GM12878 (cell line): ENCODE measurements at regions not wholly inside any gene's neighbourhood (a gene's known extent, or its start where the extent isn't known, plus 50 kb on each side); places are given as distances from the start of the nearest gene placed in this dataset.

Experiments
- ATAC-seq: fragments of 200-7000 bp; cut with Tn5 transposase; 3 replicates; pipeline ENCODE4 v1.9.1; 2020; ENCODE audit warnings: mild to moderate bottlenecking, moderate library complexity
- BruUV-seq: library from RNA; stranded (reverse); fragments of 400-500 nt; replicated peaks from 2 replicates; lab custom pipeline; 2021; lab: Mats Ljungman, UMichigan
- CTCF ChIA-PET: fragments of 300-600 bp; sonication (Branson Sonifier 250); formaldehyde crosslinking; extraction: SDS; loops from one replicate; lab custom pipeline; 2021; ENCODE audit warnings: inconsistent platforms; lab: Yijun Ruan, JAX
- POLR2A ChIA-PET: fragments of 350-600 bp; formaldehyde crosslinking; extraction: SDS; loops from one replicate; lab custom pipeline; 2021; ENCODE audit warnings: inconsistent platforms; lab: Charles Lee
- RAD21 ChIA-PET: fragments of 300-600 bp; sonication (Branson Sonifier 250); formaldehyde crosslinking; loops from one replicate; lab custom pipeline; 2023; ENCODE audit warnings: antibody characterized with exemption; ENCODE audit not compliant: unreplicated experiment; lab: Charles Lee
- SMC1A ChIA-PET: fragments of 300-600 bp; sonication (Branson Sonifier 250); formaldehyde crosslinking; loops from one replicate; lab custom pipeline; 2023; ENCODE audit not compliant: unreplicated experiment, uncharacterized antibody; lab: Charles Lee
- DNase-seq: peaks from one replicate; pipeline ENCODE4 v3.0.0-alpha.2; 2011; ENCODE audit warnings: low read depth, low spot score
- FAIRE-seq: peaks from 3 replicates; lab custom pipeline; 2011; peaks lifted over from hg19 to GRCh38; lab: Jason Lieb, UNC
- H2AFZ ChIP-seq: 2 replicates; pipeline ENCODE4 v1.6.0; 2011; ENCODE audit warnings: low read depth, low read length, control low read depth; ENCODE audit not compliant: control insufficient read depth
- H3K27ac ChIP-seq: 2 replicates; pipeline ENCODE4 v1.5.1; 2011; ENCODE audit warnings: control low read depth; ENCODE audit not compliant: control insufficient read depth, insufficient read depth
- H3K27me3 ChIP-seq, 2 experiments: replicated peaks in 1 of 2; 2 replicates each; pipeline versions ENCODE4 v1.6.0 to v1.6.1; 2011; ENCODE audit warnings: low read length in 1 of 2; ENCODE audit not compliant: control insufficient read depth in 2 of 2, insufficient read depth in 2 of 2
- H3K36me3 ChIP-seq, 2 experiments: 2 replicates each; pipeline ENCODE4 v1.5.1; 2011; ENCODE audit warnings: low read length in 1 of 2; ENCODE audit not compliant: control insufficient read depth in 2 of 2, insufficient read depth in 2 of 2
- H3K4me1 ChIP-seq: 2 replicates; pipeline ENCODE4 v1.6.1; 2011; ENCODE audit warnings: mild to moderate bottlenecking, low read length, moderate library complexity, mixed read lengths; ENCODE audit not compliant: control insufficient read depth, insufficient read depth
- H3K4me2 ChIP-seq: 2 replicates; pipeline ENCODE4 v1.6.0; 2011; ENCODE audit warnings: control low read depth; ENCODE audit not compliant: control insufficient read depth, insufficient read depth
- H3K4me3 ChIP-seq: fragments of 200-600 bp; sonication (generic); 2 replicates; pipeline ENCODE4 v1.5.1; 2016
- H3K79me2 ChIP-seq: 2 replicates; pipeline ENCODE4 v1.6.0; 2011; ENCODE audit warnings: low read length; ENCODE audit not compliant: control insufficient read depth, insufficient read depth
- H3K9ac ChIP-seq: 2 replicates; pipeline ENCODE4 v1.8.0; 2011; ENCODE audit warnings: low read length, control low read depth, mixed read lengths; ENCODE audit not compliant: control insufficient read depth, insufficient read depth
- H3K9me3 ChIP-seq: replicated peaks from 3 replicates; pipeline ENCODE4 v1.5.1; 2011; ENCODE audit warnings: mild to moderate bottlenecking, low read length; ENCODE audit not compliant: control insufficient read depth, insufficient read depth
- H4K20me1 ChIP-seq: 2 replicates; pipeline ENCODE4 v1.6.0; 2011; ENCODE audit not compliant: control insufficient read depth, insufficient read depth
- ATF7 ChIP-seq: fragments of 450-650 bp; IDR thresholded peaks from 2 replicates; pipeline ENCODE4 v1.6.1; 2016; ENCODE audit warnings: low read depth, mild to moderate bottlenecking
- CREB1 ChIP-seq: IDR thresholded peaks from 2 replicates; pipeline ENCODE4 v1.6.1; 2012; ENCODE audit warnings: low read depth, mild to moderate bottlenecking, inconsistent platforms
- DPF2 ChIP-seq: fragments of 450-650 bp; IDR thresholded peaks from 2 replicates; pipeline ENCODE4 v1.6.1; 2017; ENCODE audit warnings: mild to moderate bottlenecking
- EZH2 ChIP-seq: IDR thresholded peaks from 2 replicates; pipeline ENCODE4 v1.6.1; 2012; ENCODE audit warnings: low read depth, mild to moderate bottlenecking, control low read depth, inconsistent platforms, low read length, borderline replicate concordance; ENCODE audit not compliant: control insufficient read depth
- HCFC1 ChIP-seq: fragments of 150-350 bp; IDR thresholded peaks from 2 replicates; pipeline ENCODE4 v1.6.1; 2014; ENCODE audit warnings: low read length
- JUNB ChIP-seq: IDR thresholded peaks from 2 replicates; pipeline ENCODE4 v1.6.1; 2016; ENCODE audit warnings: antibody characterized with exemption, mild to moderate bottlenecking
- SP1 ChIP-seq: IDR thresholded peaks from one replicate; pipeline ENCODE4 v1.6.1; 2011; ENCODE audit warnings: low read depth, low read length
- SPI1 ChIP-seq: IDR thresholded peaks from 2 replicates; pipeline ENCODE4 v1.6.1; 2011; ENCODE audit warnings: low read depth, mild to moderate bottlenecking, low read length, moderate library complexity, borderline replicate concordance; ENCODE audit not compliant: insufficient read depth
- TCF12 ChIP-seq: IDR thresholded peaks from 2 replicates; pipeline ENCODE4 v1.6.1; 2011; ENCODE audit warnings: low read depth, mild to moderate bottlenecking, low read length
- WGBS: methylation state at CpG from one replicate; pipeline ENCODE4 v1.1.6; 2016; ENCODE audit warnings: low lambda C conversion rate; ENCODE audit not compliant: insufficient replicate concordance, insufficient coverage; ENCODE audit errors: missing lambda C conversion rate; 5-methylcytosine and 5-hydroxymethylcytosine counted together
- in situ Hi-C: fragments of 300-500 bp; cut with MboI; formaldehyde crosslinking; loops from 9 replicates; pipeline ENCODE4 v1.14.3; 2018; ENCODE audit warnings: mixed read lengths
- intact Hi-C: fragments of 100-400 bp; cut with micrococcal nuclease; formaldehyde crosslinking; loops from one replicate; pipeline ENCODE4 v1.14.2; 2022; ENCODE audit not compliant: unreplicated experiment
- TF ChIP-seq, protein P1 (sequence below): fragments of 450-650 bp; IDR thresholded peaks from 2 replicates; pipeline ENCODE4 v1.6.1; 2017; ENCODE audit warnings: low read depth, mild to moderate bottlenecking, moderate library complexity
- TF ChIP-seq, protein P2 (sequence below): fragments of 150-350 bp; IDR thresholded peaks from 2 replicates; pipeline ENCODE4 v1.6.1; 2014; ENCODE audit warnings: mild to moderate bottlenecking, low read depth, low read length
- TF ChIP-seq, protein P3 (sequence below): fragments of 450-650 bp; IDR thresholded peaks from 2 replicates; pipeline ENCODE4 v1.6.1; 2017; ENCODE audit warnings: mild to moderate bottlenecking, low read depth, inconsistent platforms; ENCODE audit not compliant: poor library complexity, severe bottlenecking
- TF ChIP-seq, protein P4 (sequence below): fragments of 450-650 bp; formaldehyde crosslinking; IDR thresholded peaks from 2 replicates; pipeline ENCODE4 v1.4.0; 2022; ENCODE audit warnings: mild to moderate bottlenecking, moderate library complexity
- TF ChIP-seq, protein P5 (sequence below): IDR thresholded peaks from 2 replicates; pipeline ENCODE4 v1.6.1; 2011; ENCODE audit warnings: mild to moderate bottlenecking, low read depth, low read length, moderate library complexity; ENCODE audit not compliant: insufficient replicate concordance

DNA sequence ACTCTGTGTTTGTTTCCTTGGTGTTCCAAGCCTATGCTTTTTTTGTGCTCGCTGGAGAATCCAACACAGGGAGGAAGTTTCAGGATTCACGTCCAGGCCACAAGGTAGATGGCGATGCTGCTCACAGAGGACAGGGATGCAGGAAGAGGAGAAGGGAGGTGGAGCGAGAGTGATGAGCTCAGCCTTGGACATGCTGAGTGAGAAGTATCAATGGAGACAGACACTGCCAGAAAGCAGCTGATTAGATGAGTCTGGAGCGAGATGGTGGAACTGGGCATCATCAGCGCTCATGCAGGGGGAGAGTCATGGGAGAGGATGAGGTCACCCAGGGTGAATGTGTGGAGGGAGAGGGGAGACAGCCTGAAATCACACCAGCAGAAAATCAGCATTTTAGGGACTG is 110.0 kb downstream of the GLUL start (continued):
- TF ChIP-seq, protein P1, sequence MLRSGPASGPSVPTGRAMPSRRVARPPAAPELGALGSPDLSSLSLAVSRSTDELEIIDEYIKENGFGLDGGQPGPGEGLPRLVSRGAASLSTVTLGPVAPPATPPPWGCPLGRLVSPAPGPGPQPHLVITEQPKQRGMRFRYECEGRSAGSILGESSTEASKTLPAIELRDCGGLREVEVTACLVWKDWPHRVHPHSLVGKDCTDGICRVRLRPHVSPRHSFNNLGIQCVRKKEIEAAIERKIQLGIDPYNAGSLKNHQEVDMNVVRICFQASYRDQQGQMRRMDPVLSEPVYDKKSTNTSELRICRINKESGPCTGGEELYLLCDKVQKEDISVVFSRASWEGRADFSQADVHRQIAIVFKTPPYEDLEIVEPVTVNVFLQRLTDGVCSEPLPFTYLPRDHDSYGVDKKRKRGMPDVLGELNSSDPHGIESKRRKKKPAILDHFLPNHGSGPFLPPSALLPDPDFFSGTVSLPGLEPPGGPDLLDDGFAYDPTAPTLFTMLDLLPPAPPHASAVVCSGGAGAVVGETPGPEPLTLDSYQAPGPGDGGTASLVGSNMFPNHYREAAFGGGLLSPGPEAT: no peak
- no peak for TF ChIP-seq TCF12
- no peak for TF ChIP-seq HCFC1
- TF ChIP-seq, all 136 proteins: peak for 0

DNA sequence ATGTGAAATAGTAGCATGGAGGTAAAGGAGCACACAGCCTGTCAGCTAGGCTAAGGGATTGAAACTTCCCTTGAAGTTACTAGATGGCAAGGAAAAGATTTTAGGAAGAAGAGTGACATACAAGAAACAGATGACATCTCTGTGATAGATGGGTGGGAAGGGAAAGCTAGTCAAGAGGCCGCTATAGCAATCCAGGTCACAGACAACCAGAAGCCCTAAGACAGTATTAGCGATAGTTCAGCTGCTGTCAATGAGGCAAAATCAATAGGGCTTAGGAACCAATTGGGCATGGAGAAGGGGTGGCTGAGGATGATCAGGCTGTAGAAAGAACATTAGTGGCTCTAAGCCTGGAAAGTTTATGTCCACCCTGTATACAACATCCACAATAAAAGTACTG is 111.1 kb downstream of the GLUL start:
- H3K79me2 ChIP-seq: no peaks in the 10 kb centered on the region
- no peak overlapping the region for H2AFZ ChIP-seq
- CTCF ChIA-PET: interaction anchor here (0.9 kb wide), 1 partner anchor 9 kb away, joined by 3 read pairs; no protein-coding TSS in a partner anchor
- H3K4me1 ChIP-seq: no peaks in the 10 kb centered on the region
- no peaks in the 10 kb centered on the region for H3K36me3 ChIP-seq
- H3K9ac ChIP-seq: no peak overlapping the region
- DNase-seq (no peak), FAIRE-seq (no peak), ATAC-seq (no peak)
- POLR2A ChIA-PET: no interaction called here
- H3K4me3 ChIP-seq: no peak overlapping the region
- 0 out of 4 replicates have a peak, but pooled peaks cover 0 to 1% of the 10 kb centered on the region in 2 experiments for H3K27me3 ChIP-seq
- intact Hi-C loops: no loop called here
- 70% methylated on average over 2 of the region's 2 CpGs for WGBS
- in situ Hi-C loops: no loop called here
- SMC1A ChIA-PET: interaction anchor here (0.6 to 1.4 kb wide), 5 partner anchors 8 to 1794 kb away, joined by 3 to 4 read pairs (median 3); no protein-coding TSS in a partner anchor
- no peaks in the 10 kb centered on the region for H4K20me1 ChIP-seq
- RAD21 ChIA-PET: no interaction called here
- H3K27ac ChIP-seq: no peak overlapping the region
- H3K9me3 ChIP-seq: no peaks in the 10 kb centered on the region
- no TSS peak for BruUV-seq
- no peak overlapping the region for H3K4me2 ChIP-seq
- no peak for TF ChIP-seq ATF7
- no peak for TF ChIP-seq JUNB
- TF ChIP-seq, protein P2, sequence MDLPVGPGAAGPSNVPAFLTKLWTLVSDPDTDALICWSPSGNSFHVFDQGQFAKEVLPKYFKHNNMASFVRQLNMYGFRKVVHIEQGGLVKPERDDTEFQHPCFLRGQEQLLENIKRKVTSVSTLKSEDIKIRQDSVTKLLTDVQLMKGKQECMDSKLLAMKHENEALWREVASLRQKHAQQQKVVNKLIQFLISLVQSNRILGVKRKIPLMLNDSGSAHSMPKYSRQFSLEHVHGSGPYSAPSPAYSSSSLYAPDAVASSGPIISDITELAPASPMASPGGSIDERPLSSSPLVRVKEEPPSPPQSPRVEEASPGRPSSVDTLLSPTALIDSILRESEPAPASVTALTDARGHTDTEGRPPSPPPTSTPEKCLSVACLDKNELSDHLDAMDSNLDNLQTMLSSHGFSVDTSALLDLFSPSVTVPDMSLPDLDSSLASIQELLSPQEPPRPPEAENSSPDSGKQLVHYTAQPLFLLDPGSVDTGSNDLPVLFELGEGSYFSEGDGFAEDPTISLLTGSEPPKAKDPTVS: no peak
- TF ChIP-seq SPI1: no peak
- no peak for TF ChIP-seq EZH2
- TF ChIP-seq CREB1: no peak
- no peak for TF ChIP-seq SP1
- no peak for TF ChIP-seq DPF2
- TF ChIP-seq, protein P3, sequence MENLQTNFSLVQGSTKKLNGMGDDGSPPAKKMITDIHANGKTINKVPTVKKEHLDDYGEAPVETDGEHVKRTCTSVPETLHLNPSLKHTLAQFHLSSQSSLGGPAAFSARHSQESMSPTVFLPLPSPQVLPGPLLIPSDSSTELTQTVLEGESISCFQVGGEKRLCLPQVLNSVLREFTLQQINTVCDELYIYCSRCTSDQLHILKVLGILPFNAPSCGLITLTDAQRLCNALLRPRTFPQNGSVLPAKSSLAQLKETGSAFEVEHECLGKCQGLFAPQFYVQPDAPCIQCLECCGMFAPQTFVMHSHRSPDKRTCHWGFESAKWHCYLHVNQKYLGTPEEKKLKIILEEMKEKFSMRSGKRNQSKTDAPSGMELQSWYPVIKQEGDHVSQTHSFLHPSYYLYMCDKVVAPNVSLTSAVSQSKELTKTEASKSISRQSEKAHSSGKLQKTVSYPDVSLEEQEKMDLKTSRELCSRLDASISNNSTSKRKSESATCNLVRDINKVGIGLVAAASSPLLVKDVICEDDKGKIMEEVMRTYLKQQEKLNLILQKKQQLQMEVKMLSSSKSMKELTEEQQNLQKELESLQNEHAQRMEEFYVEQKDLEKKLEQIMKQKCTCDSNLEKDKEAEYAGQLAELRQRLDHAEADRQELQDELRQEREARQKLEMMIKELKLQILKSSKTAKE: no peak
- TF ChIP-seq, protein P4, sequence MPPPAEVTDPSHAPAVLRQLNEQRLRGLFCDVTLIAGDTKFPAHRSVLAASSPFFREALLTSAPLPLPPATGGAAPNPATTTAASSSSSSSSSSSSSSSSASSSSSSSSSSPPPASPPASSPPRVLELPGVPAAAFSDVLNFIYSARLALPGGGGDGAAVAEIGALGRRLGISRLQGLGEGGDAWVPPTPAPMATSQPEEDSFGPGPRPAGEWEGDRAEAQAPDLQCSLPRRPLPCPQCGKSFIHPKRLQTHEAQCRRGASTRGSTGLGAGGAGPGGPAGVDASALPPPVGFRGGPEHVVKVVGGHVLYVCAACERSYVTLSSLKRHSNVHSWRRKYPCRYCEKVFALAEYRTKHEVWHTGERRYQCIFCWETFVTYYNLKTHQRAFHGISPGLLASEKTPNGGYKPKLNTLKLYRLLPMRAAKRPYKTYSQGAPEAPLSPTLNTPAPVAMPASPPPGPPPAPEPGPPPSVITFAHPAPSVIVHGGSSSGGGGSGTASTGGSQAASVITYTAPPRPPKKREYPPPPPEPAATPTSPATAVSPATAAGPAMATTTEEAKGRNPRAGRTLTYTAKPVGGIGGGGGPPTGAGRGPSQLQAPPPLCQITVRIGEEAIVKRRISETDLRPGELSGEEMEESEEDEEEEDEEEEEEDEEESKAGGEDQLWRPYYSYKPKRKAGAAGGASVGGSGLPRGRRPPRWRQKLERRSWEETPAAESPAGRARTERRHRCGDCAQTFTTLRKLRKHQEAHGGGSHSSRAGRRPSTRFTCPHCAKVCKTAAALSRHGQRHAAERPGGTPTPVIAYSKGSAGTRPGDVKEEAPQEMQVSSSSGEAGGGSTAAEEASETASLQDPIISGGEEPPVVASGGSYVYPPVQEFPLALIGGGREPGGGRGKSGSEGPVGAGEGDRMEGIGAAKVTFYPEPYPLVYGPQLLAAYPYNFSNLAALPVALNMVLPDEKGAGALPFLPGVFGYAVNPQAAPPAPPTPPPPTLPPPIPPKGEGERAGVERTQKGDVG (CRISPR knock-in tag): no peak
- TF ChIP-seq, protein P5, sequence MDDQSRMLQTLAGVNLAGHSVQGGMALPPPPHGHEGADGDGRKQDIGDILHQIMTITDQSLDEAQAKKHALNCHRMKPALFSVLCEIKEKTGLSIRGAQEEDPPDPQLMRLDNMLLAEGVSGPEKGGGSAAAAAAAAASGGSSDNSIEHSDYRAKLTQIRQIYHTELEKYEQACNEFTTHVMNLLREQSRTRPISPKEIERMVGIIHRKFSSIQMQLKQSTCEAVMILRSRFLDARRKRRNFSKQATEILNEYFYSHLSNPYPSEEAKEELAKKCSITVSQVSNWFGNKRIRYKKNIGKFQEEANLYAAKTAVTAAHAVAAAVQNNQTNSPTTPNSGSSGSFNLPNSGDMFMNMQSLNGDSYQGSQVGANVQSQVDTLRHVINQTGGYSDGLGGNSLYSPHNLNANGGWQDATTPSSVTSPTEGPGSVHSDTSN: no peak
